MM.1S (cell line): ENCODE measurements at regions not wholly inside any gene's neighbourhood (a gene's known extent, or its start where the extent isn't known, plus 50 kb on each side); places are given as distances from the start of the nearest gene placed in this dataset.

Experiments
- DNase-seq: peaks from one replicate; pipeline ENCODE4 v3.0.0-alpha.2; 2015
- H2AFZ ChIP-seq: fragments of 300-600 bp; sonication (generic); 2 replicates; pipeline ENCODE4 v1.6.0; 2016; ENCODE audit warnings: antibody characterized with exemption, low read length
- H3F3A ChIP-seq: fragments of 300-600 bp; sonication (generic); 2 replicates; pipeline ENCODE4 v1.6.1; 2016; ENCODE audit warnings: mild to moderate bottlenecking, antibody characterized with exemption, low read length, moderate library complexity, mixed read lengths; ENCODE audit not compliant: insufficient read depth
- H3K27ac ChIP-seq: fragments of 300-600 bp; sonication (generic); 2 replicates; pipeline ENCODE4 v1.5.1; 2016; ENCODE audit warnings: mild to moderate bottlenecking, low read length
- H3K27me3 ChIP-seq: fragments of 300-600 bp; sonication (generic); replicated peaks from 2 replicates; pipeline ENCODE4 v1.6.0; 2016; ENCODE audit warnings: low read length; ENCODE audit not compliant: insufficient read depth
- H3K36me3 ChIP-seq: fragments of 300-600 bp; sonication (generic); replicated peaks from 2 replicates; pipeline ENCODE4 v1.6.1; 2016; ENCODE audit warnings: mild to moderate bottlenecking, low read length, mixed read lengths; ENCODE audit not compliant: insufficient read depth
- H3K4me1 ChIP-seq: fragments of 300-600 bp; sonication (generic); 2 replicates; pipeline ENCODE4 v1.6.1; 2016; ENCODE audit warnings: low read length, mixed read lengths
- H3K4me2 ChIP-seq: fragments of 300-600 bp; sonication (generic); 2 replicates; pipeline ENCODE4 v1.6.0; 2016; ENCODE audit warnings: low read depth, low read length
- H3K4me3 ChIP-seq: fragments of 300-600 bp; sonication (generic); 2 replicates; pipeline ENCODE4 v1.5.1; 2016; ENCODE audit warnings: low read length, mixed read lengths
- H3K79me2 ChIP-seq: fragments of 300-600 bp; sonication (generic); 2 replicates; pipeline ENCODE4 v1.6.1; 2016; ENCODE audit warnings: mixed run types, low read length, mixed read lengths
- H3K9ac ChIP-seq: fragments of 300-600 bp; sonication (generic); 2 replicates; pipeline ENCODE4 v1.6.1; 2016; ENCODE audit warnings: low read length, mixed read lengths
- H3K9me2 ChIP-seq: fragments of 300-600 bp; sonication (generic); replicated peaks from 2 replicates; pipeline ENCODE4 v1.6.1; 2016; ENCODE audit warnings: mild to moderate bottlenecking, low read length, mixed read lengths; ENCODE audit not compliant: insufficient read depth
- H3K9me3 ChIP-seq: fragments of 300-600 bp; sonication (generic); replicated peaks from 2 replicates; pipeline ENCODE4 v1.6.1; 2016; ENCODE audit warnings: mild to moderate bottlenecking, low read length, mixed read lengths; ENCODE audit not compliant: insufficient read depth
- H4K20me1 ChIP-seq: fragments of 300-600 bp; sonication (generic); 2 replicates; pipeline ENCODE4 v1.6.1; 2016; ENCODE audit warnings: mild to moderate bottlenecking, low read length, moderate library complexity, mixed read lengths; ENCODE audit not compliant: insufficient read depth
- EZH2 ChIP-seq: fragments of 300-600 bp; sonication (generic); optimal IDR thresholded peaks from 2 replicates; pipeline ENCODE3; 2017; ENCODE audit warnings: low read depth, mild to moderate bottlenecking, antibody characterized with exemption, low read length, mixed read lengths
- EZH2phosphoT487 ChIP-seq: fragments of 300-600 bp; sonication (generic); IDR thresholded peaks from 2 replicates; pipeline ENCODE4 v1.6.1; 2018; ENCODE audit warnings: antibody characterized with exemption, low read length
- TF ChIP-seq, protein P1 (sequence below): fragments of 300-600 bp; sonication (generic); IDR thresholded peaks from 2 replicates; pipeline ENCODE4 v1.5.1; 2016; ENCODE audit warnings: antibody characterized with exemption, low read length, mixed read lengths

DNA sequence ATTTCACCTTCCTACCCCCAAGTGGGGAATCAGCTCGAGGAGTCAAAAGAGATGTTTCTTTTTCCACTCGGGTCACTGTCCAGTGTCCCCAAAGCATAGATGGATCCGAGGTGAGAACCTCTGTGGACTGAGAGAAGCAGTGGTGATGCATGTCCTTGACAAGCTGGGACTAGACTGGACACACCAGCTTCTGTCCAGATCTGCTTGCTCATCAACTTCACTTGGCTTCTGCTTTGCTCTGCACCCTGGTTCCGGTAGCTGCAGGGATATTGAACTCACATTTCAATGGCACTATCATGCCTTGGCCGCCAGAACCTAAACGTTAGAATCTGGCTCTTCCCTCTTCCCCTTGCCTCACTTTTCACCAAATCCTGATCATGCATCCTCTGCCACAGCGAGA, 50.3 kb upstream of the CXCL12 start:
- Histone ChIP-seq H3K36me3 (no peaks in the 10 kb centered on the region), H3K9ac (no peak overlapping the region), H3F3A (peaks cover 19% of the 10 kb centered on the region), H3K27me3 (no peaks in the 10 kb centered on the region), H3K4me1 (peaks cover 19% of the 10 kb centered on the region), H3K4me2 (no peak overlapping the region), H3K9me2 (no peaks in the 10 kb centered on the region), H4K20me1 (no peaks in the 10 kb centered on the region), H3K9me3 (no peaks in the 10 kb centered on the region), H2AFZ (no peak overlapping the region), H3K4me3 (no peak overlapping the region), H3K79me2 (no peaks in the 10 kb centered on the region), H3K27ac (no peak overlapping the region)
- DNase-seq, result no peak
- TF ChIP-seq, protein P1, sequence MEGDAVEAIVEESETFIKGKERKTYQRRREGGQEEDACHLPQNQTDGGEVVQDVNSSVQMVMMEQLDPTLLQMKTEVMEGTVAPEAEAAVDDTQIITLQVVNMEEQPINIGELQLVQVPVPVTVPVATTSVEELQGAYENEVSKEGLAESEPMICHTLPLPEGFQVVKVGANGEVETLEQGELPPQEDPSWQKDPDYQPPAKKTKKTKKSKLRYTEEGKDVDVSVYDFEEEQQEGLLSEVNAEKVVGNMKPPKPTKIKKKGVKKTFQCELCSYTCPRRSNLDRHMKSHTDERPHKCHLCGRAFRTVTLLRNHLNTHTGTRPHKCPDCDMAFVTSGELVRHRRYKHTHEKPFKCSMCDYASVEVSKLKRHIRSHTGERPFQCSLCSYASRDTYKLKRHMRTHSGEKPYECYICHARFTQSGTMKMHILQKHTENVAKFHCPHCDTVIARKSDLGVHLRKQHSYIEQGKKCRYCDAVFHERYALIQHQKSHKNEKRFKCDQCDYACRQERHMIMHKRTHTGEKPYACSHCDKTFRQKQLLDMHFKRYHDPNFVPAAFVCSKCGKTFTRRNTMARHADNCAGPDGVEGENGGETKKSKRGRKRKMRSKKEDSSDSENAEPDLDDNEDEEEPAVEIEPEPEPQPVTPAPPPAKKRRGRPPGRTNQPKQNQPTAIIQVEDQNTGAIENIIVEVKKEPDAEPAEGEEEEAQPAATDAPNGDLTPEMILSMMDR, result no peak
- no peak for TF ChIP-seq EZH2phosphoT487
- TF ChIP-seq EZH2, result no peak

DNA sequence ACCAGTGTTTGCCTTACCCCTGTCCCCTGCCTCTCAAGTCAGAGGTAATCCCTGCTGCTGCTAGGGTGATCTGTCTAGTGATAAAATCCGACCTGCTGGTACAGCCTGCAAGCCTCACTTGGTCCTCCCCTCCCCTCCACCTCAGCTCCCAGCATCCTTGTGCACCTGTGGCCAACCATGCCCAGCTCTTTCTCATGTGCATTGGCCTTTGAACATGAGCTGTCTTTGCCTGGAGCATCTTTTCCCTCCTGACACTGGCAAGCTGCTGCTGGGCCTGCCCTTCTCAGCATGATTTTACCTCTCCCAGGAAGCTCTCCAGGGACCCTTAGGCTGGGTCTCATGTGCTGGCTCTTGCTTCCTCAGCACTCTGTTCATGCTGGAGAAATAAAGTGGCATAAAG, 51.3 kb upstream of the CXCL12 start:
- Histone ChIP-seq H3K36me3 (no peaks in the 10 kb centered on the region), H2AFZ (no peak overlapping the region), H3K9ac (no peak overlapping the region), H3K4me1 (peaks cover 19% of the 10 kb centered on the region), H3K27ac (no peak overlapping the region), H3K4me2 (no peak overlapping the region), H3K79me2 (no peaks in the 10 kb centered on the region), H3K27me3 (no peaks in the 10 kb centered on the region), H3K9me3 (no peaks in the 10 kb centered on the region), H3F3A (peaks cover 19% of the 10 kb centered on the region), H4K20me1 (no peaks in the 10 kb centered on the region), H3K4me3 (no peak overlapping the region), H3K9me2 (no peaks in the 10 kb centered on the region)
- TF ChIP-seq EZH2phosphoT487 (no peak), EZH2 (no peak)
- TF ChIP-seq, protein P1, result no peak
- no peak for DNase-seq

- TF ChIP-seq, protein P1, result no peak
- Histone ChIP-seq H3K4me3 (peak overlapping the region; percentile 1), H3F3A (peaks cover 19% of the 10 kb centered on the region), H3K36me3 (no peaks in the 10 kb centered on the region), H3K27me3 (no peaks in the 10 kb centered on the region), H3K9ac (peak overlapping the region; percentile 52; the same call in 1 of the 2 replicates), H3K4me1 (peaks cover 19% of the 10 kb centered on the region), H3K9me2 (no peaks in the 10 kb centered on the region), H2AFZ (peak overlapping the region; percentile 88), H3K9me3 (no peaks in the 10 kb centered on the region), H3K27ac (peak overlapping the region; percentile 89), H4K20me1 (no peaks in the 10 kb centered on the region), H3K79me2 (no peaks in the 10 kb centered on the region), H3K4me2 (peak overlapping the region; percentile 38)
- DNase-seq, result no peak
Measured at GRCh38 chr10:44437840-44438511, 53.1 kb upstream of the CXCL12 start.
